Left ventricle myocardium inferior (tissue), 1 donor: ENCODE measurements at regions not wholly inside any gene's neighbourhood (a gene's known extent, or its start where the extent isn't known, plus 50 kb on each side); places are given as distances from the start of the nearest gene placed in this dataset.

Experiments used
- DNase-seq: peaks from one replicate; pipeline ENCODE4 v3.0.0-alpha.2; 2020
- H3K27ac ChIP-seq: fragments of 200-600 bp; replicated peaks from 2 replicates; pipeline ENCODE4 v1.8.0; 2021
- H3K27me3 ChIP-seq: fragments of 200-600 bp; 2 replicates; pipeline ENCODE4 v1.8.0; 2021; ENCODE audit warnings: low read depth
- H3K36me3 ChIP-seq: fragments of 200-600 bp; 2 replicates; pipeline ENCODE4 v1.8.0; 2021
- H3K4me1 ChIP-seq: fragments of 200-600 bp; 2 replicates; pipeline ENCODE4 v1.8.0; 2021
- H3K4me3 ChIP-seq: fragments of 200-600 bp; 2 replicates; pipeline ENCODE4 v1.8.0; 2021; ENCODE audit warnings: mild to moderate bottlenecking, moderate library complexity
- H3K9me3 ChIP-seq: fragments of 200-600 bp; replicated peaks from 2 replicates; pipeline ENCODE4 v1.8.0; 2021
- CTCF ChIP-seq: fragments of 200-600 bp; IDR thresholded peaks from 2 replicates; pipeline ENCODE4 v1.8.0; 2021; ENCODE audit warnings: antibody characterized with exemption, mild to moderate bottlenecking, borderline replicate concordance
- intact Hi-C: fragments of 100-400 bp; cut with micrococcal nuclease; formaldehyde crosslinking; loops from one replicate; pipeline ENCODE4 v1.11.0; 2022
- donor health status: DM: no; HTN: yes; CAD: no; lungs with severe emphysema.

- no peak for DNase-seq
- Histone ChIP-seq H3K9me3 (peaks cover 9% of the 10 kb centered on the region), H3K36me3 (peaks cover 5% of the 10 kb centered on the region), H3K4me1 (no peaks in the 10 kb centered on the region), H3K27ac (no peak overlapping the region), H3K4me3 (no peak overlapping the region), H3K27me3 (no peaks in the 10 kb centered on the region)
- TF ChIP-seq CTCF, result no peak
- intact Hi-C loops, result no loop called here
Observed at GRCh38 chr10:6305401-6306321, 102.9 kb downstream of the PFKFB3 start.

GRCh38 chr10:6306917-6307316 lies 104.2 kb downstream of the PFKFB3 start:
- no peaks in the 10 kb centered on the region for H3K27me3 ChIP-seq
- no peak overlapping the region for H3K4me3 ChIP-seq
- no peak for DNase-seq
- TF ChIP-seq CTCF, result no peak
- peaks cover 5% of the 10 kb centered on the region for H3K36me3 ChIP-seq
- no peaks in the 10 kb centered on the region for H3K4me1 ChIP-seq
- no peak overlapping the region for H3K27ac ChIP-seq
- peaks cover 9% of the 10 kb centered on the region for H3K9me3 ChIP-seq
- intact Hi-C loops, result no loop called here

- DNase-seq, result no peak
- Histone ChIP-seq H3K27me3 (no peaks in the 10 kb centered on the region), H3K36me3 (peaks cover 5% of the 10 kb centered on the region), H3K4me3 (no peak overlapping the region), H3K27ac (no peak overlapping the region), H3K4me1 (no peaks in the 10 kb centered on the region), H3K9me3 (peaks cover 9% of the 10 kb centered on the region)
- intact Hi-C loops, result no loop called here
- no peak for TF ChIP-seq CTCF
Observed at GRCh38 chr10:6309816-6310215, 107.1 kb downstream of the PFKFB3 start.

GRCh38 chr10:6310977-6311376 lies 108.2 kb downstream of the PFKFB3 start:
- intact Hi-C loops, result no loop called here
- H3K27me3 ChIP-seq, result no peaks in the 10 kb centered on the region
- DNase-seq, result no peak
- no peaks in the 10 kb centered on the region for H3K4me1 ChIP-seq
- H3K4me3 ChIP-seq, result no peak overlapping the region
- peaks cover 9% of the 10 kb centered on the region for H3K9me3 ChIP-seq
- peaks cover 5% of the 10 kb centered on the region for H3K36me3 ChIP-seq
- no peak overlapping the region for H3K27ac ChIP-seq
- no peak for TF ChIP-seq CTCF

- H3K4me3 ChIP-seq, result no peak overlapping the region
- no peak for TF ChIP-seq CTCF
- H3K4me1 ChIP-seq, result no peaks in the 10 kb centered on the region
- H3K27ac ChIP-seq, result no peak overlapping the region
- intact Hi-C loops, result no loop called here
- DNase-seq, result no peak
- no peaks in the 10 kb centered on the region for H3K27me3 ChIP-seq
- peaks cover 2% of the 10 kb centered on the region for H3K36me3 ChIP-seq
- H3K9me3 ChIP-seq, result peaks cover 5% of the 10 kb centered on the region
Observed at GRCh38 chr10:6311700-6312330, 109.1 kb downstream of the PFKFB3 start.
